Suprapubic skin (tissue), 4 donors: ENCODE measurements at regions not wholly inside any gene's neighbourhood (a gene's known extent, or its start where the extent isn't known, plus 50 kb on each side); places are given as distances from the start of the nearest gene placed in this dataset.

Source experiments
- EP300 ChIP-seq: sonication (generic); formaldehyde crosslinking; IDR thresholded peaks from one replicate; pipeline ENCODE4 v1.6.1; 2017; ENCODE audit warnings: antibody characterized with exemption
- POLR2A ChIP-seq, 2 donors: fragments of 450-650 bp; IDR thresholded peaks; one replicate each; pipeline ENCODE4 v1.6.1; 2017; ENCODE audit warnings: antibody characterized with exemption in 2 of 2, mild to moderate bottlenecking in 2 of 2, moderate library complexity in 2 of 2
- POLR2AphosphoS5 ChIP-seq, 3 donors: sonication (generic); formaldehyde crosslinking; IDR thresholded peaks; one replicate each; pipeline ENCODE4 v1.6.1; 2017; ENCODE audit warnings: antibody characterized with exemption in 3 of 3

DNA sequence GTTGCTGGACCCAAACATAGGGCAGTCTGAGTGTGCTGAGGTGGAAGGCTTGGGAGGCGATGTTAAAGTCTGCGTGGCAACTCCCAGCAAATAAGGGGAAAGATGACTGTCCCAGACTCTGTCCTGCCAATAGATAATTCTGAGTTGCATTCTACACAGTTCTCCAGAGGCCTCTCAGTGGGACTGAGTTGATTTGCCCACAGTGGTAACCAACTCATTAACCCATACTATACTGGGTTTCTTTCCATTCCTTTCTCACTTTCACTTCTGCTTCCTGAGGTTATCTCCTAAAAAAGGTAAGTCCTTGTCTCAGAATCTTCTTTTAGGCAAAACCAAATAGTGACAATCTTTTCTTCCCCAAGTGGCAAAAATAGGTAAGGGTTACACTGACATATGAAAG lies 549.9 kb upstream of the DPPA4 start:
- no peak for TF ChIP-seq POLR2A (IDR thresholded peaks at IDR 0.05)
- no peak for TF ChIP-seq EP300
- TF ChIP-seq POLR2AphosphoS5 (IDR thresholded peaks at IDR 0.05), result no peak
